Lower leg skin (tissue), 3 donors: ENCODE measurements at regions not wholly inside any gene's neighbourhood (a gene's known extent, or its start where the extent isn't known, plus 50 kb on each side); places are given as distances from the start of the nearest gene placed in this dataset.

ENCODE experiments used
- CTCF ChIP-seq, 3 donors: fragments of 450-650 bp; IDR thresholded peaks; one replicate each; pipeline ENCODE4 v1.5.1; 2016; ENCODE audit warnings: antibody characterized with exemption in 3 of 3, mild to moderate bottlenecking in 3 of 3, moderate library complexity in 2 of 3
- POLR2A ChIP-seq, 2 donors: fragments of 450-650 bp; IDR thresholded peaks; one replicate each; pipeline ENCODE4 v1.6.1; 2016 to 2017; ENCODE audit warnings: antibody characterized with exemption in 2 of 2, mild to moderate bottlenecking in 1 of 2, moderate library complexity in 1 of 2

- TF ChIP-seq CTCF (IDR thresholded peaks at IDR 0.05) (no peak), POLR2A (IDR thresholded peaks at IDR 0.05) (no peak)
Observed at GRCh38 chr20:22848364-22848763, 186.7 kb upstream of the SSTR4 start.
